ELF-1 (cell line): ENCODE measurements at regions not wholly inside any gene's neighbourhood (a gene's known extent, or its start where the extent isn't known, plus 50 kb on each side); places are given as distances from the start of the nearest gene placed in this dataset.
"Not testable (repeated sequence)": the region's sequence is repeated elsewhere in the genome, so short reads cannot be mapped to it uniquely, and the experiment has no call there.

Experiments
- DNase-seq: peaks from one replicate; pipeline ENCODE4 v3.0.0-alpha.2; 2016; ENCODE audit warnings: low read depth, low spot score

DNA sequence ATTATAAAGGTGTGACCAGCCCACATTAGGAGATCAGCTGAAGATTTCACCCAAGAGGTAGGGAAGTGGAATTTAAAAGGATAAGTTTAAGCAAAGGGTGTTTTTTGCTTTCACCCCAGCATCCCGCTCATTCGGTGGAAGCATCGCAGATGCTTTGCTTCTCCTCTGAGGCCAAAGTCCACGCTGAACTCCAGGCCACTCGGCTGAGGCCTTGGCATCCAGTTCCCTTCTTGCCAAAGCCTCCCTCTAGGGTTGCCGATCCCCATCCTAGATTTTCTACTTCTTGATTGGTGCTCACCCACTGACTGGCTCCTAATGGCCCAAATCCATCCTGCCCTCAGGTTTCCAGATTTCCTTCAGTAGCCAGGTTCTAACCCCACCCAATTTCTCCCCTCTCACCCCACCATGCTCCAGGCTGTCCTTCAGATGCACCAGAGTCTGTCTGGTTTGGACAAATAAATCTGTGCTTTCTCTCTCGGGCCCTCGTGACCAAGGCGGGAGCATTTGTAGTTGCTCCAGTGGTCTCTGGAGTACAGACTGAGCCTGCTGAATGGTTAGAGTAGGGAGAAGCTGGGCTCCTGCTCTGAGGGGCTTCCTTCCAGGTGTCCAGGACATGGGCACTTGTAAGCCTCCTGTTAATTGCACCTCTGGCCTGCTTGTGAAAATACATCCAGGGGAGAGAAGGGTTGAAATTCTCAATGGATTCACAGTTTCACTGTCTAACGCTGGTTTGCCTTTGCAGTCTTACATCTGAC is 193.2 kb downstream of the C1orf94 start:
- no peak for DNase-seq

DNA sequence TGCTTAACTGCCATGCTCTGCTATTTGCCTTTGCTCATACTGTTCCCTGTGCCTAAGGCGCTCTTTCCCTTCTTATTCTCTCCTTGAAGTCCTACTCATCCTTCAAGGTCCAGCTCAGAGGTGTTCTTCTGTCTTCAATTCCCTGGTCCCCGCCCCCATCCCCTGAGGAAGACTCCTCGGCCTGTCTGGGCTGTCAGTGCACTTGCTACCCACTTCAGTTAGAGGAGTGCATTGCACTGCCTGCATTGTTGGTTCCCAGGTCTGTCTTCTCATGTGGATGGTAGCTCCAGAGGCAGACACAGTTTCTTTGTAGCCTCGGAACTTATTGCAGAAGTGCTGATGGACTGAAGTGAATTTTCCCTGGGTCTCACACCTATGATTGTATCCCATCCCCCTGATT is 194.0 kb downstream of the C1orf94 start:
- no peak for DNase-seq

DNA sequence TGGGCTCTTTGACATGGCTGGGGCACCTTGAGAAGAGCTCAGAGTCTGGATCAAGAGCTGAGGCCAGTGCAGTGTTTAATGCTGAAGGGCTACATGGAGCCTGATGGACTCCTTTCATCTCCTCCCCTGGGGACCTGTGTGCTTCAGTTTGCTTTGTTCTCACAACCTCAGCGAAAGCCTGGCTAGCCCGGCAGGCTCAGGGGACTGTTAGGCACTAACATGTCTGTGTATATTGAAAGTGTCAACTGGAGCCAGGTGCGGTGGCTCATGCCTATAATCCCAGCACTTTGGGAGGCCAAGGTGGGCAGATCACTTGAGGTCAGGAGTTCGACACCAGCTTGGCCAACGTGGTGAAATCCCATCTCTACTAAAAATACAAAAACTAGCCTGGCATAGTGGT is 194.5 kb downstream of the C1orf94 start:
- DNase-seq: not testable (repeated sequence)

DNA sequence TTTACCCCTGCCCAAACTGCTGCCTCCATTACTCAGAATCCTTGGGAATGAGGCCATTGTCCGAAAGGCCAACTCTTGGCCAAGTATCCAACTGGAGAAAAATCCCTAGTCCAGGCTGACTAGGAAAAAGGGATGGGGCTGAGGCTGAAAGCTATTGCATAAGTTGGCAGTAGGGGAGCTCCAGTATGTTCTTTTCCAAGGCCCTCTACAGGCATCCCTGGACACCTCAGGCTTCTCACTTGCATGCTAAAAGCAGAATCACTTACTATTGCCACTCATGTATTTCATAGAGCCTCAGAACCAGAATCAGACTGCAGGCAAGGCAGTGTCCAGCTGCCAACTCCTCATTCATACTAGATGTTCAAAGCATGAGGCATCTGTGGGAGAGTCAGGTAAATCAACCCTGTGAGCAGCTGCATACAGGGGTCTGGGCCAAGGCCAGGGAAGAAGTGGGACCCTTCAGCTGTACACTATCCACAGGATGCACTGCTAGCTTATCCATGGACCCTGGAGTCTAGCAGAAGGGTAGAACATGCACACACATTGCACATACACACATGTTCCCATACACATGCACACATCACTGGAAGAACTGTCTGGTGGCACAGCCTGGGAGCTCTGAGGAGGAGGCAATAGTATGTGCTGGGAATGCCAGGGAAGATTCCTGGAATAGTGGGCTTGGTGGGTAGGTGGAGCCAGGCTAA is 195.3 kb downstream of the C1orf94 start:
- DNase-seq: no peak

DNA sequence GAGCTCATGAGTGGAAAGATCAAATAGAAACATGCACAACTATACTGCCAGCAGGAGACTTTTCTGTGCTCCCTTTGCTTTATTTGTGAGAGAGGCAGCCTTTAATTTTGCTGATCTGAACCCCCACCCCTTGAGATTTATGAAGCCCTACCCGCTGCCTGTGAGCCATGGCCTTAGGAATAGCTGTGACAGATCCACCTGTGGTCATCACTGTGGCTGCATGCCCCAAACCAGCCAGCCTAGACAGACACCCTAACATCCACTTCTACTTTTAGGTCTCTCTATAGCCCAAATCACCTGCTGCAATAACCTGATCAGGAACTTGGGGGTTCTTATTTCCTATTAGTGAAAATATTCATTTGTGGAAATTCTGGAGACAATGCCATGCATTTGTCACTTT is 196.2 kb downstream of the C1orf94 start:
- no peak for DNase-seq

DNA sequence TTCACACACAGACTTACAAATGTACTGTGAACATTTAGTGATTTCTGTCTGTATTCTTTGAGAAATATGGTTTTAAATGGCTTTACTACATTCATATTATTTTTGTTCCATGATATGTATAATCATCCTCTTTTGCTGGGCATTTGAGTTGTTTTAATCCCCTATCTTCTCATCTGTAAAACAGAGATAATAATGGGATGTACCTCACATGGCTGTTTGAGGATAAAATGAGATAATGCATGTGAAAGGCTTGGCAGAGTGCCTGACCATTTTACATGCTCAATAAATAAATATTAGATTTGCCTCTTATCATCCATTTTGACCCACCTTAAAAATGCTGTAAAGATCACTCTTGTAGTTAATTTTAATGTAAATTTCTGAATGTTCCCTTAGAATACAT is 197.2 kb downstream of the C1orf94 start:
- no peak for DNase-seq

DNA sequence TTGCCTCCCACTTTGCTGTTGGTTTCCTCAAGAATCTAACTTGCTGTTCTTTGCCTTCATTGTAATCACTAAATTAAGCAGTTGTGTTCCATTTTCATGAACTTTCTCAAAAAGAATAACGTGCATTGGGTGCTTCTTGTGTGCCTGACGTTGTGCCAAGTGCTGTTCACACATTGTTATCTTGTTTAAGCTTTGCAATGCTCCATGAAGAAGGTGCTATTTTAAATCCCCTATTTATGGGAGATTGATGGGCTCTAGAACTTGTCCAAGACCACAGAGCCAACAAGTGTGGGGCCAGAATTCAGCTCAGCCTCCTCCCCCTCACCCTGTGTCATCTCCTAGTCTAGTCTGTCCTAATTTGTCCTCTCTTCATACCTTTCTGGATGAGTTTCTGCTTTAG is 199.8 kb downstream of the C1orf94 start:
- no peak for DNase-seq

DNA sequence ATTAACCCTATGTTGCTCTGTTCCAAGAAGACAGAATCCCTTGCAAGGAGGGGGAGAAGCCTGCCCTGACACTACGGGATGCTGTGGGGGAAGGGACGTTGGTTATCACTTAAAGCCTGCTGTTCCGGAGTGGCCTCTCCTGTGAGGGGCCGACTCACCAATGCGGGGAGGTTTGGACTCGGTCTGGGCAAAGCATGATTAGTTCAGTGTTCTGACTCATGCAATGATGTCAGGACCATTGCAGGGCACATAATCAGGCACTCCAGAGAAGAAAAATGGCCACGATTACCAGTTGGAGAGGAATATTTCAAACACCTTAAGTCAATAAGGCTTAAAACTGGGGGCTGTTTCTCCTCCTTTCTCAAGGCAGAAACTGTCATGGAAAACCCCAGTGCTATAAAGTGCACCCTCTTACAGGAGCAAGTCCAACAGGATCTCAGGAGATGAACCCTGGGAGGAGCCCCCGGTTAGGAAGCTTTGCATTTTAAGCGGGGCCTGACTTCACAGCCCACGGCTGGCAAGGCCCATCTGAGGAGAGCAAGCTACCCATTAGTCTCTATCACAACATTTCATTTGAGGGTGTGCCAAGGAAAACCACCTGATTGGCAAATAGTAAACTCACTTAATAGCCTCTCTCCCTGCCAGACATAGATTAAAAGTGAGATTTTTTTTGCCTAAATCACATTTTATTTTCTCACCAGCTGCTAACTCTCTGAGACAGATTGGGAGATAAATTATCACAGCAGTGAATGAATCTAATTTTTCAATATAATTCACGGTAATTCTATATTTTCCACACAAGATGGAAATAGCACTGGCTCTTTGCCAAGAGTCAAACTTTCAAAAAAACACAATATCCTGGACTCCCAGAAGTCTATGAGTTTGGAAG is 202.5 kb downstream of the C1orf94 start:
- peak; percentile 10 for DNase-seq

DNA sequence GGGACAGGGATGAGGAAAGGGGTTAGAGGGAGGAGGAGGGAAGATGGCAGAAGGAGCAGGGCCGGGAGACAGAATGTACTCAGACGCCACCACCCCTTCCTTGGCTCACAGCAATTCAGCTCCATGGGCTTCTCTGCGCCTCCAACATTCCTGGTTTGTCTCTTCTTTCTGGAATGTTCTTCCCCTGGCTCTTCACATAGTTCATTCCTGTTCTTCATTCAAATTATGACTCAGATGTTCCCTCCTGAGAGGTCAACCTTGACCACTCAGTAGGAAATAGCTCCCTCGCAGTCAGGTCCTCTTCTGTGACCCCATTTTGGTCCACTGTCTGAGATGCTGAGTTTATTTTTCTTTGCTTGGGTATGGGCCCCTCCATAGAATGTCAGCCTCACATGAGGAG is 203.2 kb downstream of the C1orf94 start:
- no peak for DNase-seq

DNA sequence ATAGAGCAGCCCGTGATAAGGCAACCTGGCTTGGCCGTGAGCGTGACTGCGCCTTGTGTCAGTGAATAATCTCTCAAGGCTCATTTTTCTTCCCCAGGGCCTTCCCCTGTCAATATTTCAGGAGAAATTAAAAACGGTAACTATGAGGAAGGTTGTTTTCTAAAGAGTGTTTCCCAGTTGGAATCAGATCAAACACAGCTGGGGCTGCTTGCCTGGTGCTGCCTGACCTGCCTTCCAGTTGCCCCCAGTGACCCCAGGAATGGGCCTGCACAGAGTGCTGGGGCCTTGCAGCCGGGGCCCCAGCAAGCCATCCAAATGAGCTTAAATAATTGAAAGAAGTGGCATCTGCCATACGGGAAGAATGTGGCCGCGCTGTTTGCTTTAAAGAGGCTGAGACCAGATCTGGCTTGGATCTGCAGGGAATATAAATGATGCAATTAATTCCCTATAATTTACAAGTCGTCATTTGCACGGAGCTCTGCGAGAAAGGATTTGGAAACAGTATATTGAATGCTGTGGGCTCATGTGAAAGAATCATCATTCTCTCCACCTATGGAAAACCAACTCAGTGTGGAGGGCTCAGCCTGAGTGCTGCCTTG is 203.9 kb downstream of the C1orf94 start:
- no peak for DNase-seq

DNA sequence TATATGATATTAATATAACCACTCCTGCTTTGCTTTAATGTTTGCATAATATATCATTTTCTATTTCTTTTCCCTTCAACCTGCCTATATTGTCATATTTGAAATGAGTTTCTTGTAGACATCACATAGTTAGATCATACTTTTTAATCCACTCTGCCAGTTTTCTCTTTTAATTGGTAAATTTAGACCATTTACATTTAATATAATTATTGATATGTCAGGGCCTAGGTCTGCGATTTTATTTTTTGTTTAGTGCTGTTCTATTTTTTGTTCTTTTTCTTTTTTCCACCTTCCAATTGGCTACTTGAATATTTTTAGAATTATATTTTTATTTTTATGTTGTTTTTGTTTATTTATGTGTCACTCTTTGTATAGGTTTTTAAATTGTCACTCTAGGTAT is 213.3 kb downstream of the C1orf94 start:
- no peak for DNase-seq

DNA sequence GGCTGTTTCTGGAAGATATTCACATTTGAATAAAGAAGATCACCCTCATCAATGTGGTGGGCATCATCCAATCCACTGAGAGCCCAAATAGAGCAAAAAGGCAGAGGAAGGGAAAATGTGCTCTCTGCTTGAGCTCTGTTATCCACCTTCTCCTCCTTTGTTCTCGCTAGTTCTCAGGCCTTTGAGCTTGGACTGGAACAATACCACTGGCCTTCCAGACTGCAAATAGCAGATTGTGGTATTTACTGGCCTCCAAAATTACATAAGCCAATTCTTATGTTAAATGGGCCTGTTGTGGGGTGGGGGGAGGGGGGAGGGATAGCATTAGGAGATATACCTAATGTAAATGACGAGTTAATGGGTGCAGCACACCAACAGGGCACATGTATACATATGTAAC is 219.3 kb downstream of the C1orf94 start:
- peak; percentile 39 for DNase-seq

DNA sequence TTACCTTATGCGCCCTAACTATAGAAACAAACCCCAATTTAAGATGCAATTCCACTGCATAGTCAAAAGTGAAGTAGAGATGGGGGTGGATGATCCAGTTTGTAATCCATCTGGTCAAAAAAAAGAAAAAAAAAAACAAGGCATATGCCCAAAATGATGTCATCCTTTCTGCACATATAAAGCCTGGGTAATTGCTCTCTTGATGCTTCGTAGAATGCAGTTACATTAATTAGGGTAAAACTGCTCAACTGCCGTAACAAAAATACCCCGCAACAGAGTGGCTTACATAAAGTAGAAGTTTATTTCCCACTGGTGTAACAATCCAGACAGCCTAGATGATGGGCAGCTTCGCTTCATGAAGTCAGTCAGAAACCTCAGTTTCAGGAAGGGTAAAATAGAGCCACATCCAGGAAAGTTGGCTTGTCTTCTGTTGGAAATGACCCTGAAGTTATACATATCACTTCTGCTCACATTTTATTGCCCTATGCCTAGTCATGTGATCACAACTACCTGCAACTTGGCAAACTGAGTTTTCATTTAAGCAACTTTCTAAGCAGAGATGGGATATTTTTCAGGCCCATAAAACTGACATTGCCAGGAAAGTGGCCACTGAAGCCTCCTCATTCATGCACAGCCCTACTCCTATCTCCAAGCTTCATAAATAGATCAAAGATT is 221.7 kb downstream of the C1orf94 start:
- DNase-seq: no peak

DNA sequence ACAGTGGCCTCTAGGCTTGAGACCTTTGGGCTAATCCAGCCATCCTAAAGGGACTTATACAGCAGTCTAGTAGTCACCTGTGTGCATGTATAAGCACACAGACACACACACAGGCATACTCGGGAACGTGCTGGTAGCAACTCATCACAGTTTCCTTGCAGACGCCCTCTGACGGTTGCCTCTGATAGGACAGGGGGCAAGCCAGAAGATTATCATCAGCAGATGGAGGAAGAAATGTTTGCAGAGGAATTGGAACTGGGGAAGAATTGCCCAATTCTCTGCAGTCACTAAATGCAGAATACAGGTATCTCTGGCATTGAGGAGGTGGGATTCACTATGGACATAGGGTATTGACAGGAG is 222.2 kb downstream of the C1orf94 start:
- DNase-seq: no peak

DNA sequence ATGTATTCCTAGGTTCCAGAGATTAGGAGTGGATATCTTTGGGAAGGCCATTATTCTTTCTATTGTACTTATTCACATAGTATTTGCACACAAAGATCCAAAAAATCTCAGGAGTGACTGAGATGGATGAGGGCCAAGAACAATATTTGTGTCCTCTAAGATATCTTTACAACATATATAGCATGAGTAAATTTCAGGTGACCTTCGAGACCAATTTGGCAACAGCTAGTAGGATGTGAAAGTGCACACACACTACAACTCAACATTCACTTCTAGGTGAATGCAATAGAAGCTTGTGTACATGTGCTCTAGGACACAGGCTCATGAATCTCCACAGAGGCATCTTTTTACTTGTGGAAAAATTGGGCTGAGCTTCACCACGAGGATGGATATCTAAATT is 224.0 kb downstream of the C1orf94 start:
- DNase-seq: no peak

DNA sequence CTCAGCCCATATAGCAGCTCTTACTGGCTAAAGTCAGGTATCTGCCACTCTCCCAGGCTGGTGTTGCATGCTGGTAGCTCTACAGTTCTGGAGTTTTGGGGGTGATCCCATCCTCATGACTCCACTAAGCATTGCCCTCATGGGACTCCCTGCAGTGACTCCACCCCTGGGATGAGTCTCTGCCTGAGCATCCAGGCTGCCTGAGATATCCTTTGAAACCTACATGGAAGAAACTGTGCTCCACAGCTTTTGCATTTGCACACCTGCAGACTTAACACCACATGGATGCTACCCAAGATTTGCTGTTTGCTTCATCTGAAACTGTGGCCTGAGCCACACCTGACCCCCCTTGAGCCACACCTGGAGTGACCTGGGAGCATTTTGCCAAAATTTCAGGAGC is 226.4 kb downstream of the C1orf94 start:
- no peak for DNase-seq

DNA sequence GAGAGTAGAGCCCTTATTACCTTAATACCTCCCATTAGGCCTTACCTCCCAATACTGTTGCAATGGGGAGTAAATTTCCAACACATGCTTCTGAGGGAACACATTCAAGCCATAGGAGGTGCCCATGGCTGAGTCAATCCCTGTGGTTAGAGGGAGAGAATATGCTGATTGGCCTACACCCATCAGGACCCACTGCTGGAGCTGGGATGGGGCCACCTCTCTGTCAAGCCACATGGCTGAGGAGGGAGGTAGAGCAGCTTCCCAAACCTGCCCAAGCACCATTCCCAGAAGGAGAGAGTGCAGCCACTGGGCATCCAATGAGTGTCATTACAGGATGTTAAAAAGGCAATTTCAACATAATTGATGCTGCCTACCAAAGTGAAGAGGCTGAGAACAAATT is 228.1 kb downstream of the C1orf94 start:
- DNase-seq: no peak

DNA sequence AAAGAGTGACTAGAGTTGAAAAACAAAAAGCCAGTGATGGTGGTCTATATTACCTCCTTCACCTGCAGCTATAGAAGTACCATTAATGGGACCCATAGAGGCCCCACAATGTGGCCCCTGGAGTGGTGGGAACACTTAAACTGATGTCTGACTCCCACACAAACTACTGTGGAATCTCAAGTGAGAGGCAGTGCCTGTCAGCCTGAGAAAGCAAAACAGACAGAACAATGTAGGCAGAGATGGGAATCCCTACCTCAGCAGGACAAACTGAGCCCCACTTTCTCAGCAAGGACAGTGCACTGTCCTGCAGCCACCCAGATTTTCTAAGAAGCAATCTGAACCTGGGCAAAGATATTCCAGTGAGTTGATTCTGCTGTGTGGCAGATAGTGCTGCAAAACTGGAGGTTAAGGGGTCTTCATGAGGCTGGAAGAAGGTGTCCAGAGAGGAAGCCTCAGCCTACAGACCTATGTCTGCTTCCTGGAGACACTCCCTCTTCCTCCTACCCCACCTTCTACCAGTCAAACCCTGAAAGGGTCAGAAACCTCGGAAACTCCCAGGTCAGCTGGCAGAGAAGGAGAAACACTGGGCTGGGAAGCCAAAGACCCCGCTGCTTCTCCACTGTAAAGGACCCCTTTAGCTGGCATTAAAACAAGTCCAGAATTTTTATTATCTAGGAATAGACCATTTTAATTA is 228.7 kb downstream of the C1orf94 start:
- DNase-seq: no peak

DNA sequence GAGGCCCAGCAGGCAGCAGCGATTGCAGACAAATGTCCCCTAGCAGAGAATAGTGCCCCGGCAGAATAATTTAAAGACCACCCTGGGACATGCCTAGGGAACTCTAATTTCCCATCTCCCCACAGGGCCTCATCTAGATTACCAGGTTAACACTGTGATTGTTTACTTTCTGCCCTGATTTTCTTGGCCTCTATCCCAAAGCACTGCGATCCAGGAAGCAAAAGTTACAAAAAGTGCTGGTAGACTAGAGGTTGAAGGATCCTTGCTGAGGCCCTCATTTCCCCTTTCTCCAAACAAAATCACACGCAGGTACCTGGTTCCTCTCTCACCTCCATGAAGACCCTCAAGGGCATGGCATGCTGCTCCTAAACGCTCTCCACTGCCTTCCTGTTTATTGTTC is 229.7 kb downstream of the C1orf94 start:
- DNase-seq: no peak

DNA sequence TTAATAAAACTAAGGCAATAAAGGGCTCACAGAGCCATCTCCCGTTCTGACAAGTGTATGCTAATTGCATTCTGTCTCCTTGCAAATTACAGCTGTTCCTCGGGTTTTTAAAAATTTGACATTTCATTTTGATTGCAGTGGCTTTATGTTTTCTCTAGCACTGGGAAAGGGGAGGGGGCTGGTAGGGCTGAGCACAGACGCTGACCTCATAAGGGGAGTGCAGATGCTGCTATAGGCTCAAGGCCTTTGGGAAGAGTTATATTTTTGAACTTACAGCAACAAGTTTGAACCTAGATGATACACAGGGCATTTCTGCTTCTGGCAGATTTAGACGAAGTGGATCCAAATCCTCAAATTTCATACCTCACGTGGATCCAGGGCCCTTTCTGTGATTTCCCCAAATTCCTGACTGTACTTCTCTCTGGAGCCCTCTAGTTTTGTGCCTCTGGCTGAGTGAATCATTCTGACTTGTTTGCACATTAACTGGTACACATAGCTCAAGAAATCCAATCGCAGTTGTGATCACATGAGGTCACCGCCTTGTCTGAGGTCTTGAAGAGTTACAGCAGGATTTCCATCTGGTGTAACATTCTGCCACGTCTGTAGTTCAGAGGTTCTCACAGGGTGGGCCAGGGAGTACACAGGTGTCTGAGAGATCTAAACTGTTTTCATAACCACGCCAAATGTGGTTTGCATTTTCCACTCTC is 230.3 kb downstream of the C1orf94 start:
- no peak for DNase-seq
